Lower leg skin (tissue), 3 donors: ENCODE measurements at regions not wholly inside any gene's neighbourhood (a gene's known extent, or its start where the extent isn't known, plus 50 kb on each side); places are given as distances from the start of the nearest gene placed in this dataset.

Experiments
- CTCF ChIP-seq, 3 donors: fragments of 450-650 bp; IDR thresholded peaks; one replicate each; pipeline ENCODE4 v1.5.1; 2016; ENCODE audit warnings: antibody characterized with exemption in 3 of 3, mild to moderate bottlenecking in 3 of 3, moderate library complexity in 2 of 3
- POLR2A ChIP-seq, 2 donors: fragments of 450-650 bp; IDR thresholded peaks; one replicate each; pipeline ENCODE4 v1.6.1; 2016 to 2017; ENCODE audit warnings: antibody characterized with exemption in 2 of 2, mild to moderate bottlenecking in 1 of 2, moderate library complexity in 1 of 2

GRCh38 chr13:73860501-73860900 lies 273.7 kb downstream of the KLF12 start:
- TF ChIP-seq CTCF (IDR thresholded peaks at IDR 0.05) (no peak), POLR2A (IDR thresholded peaks at IDR 0.05) (no peak)
